A673 (cell line): ENCODE measurements at regions not wholly inside any gene's neighbourhood (a gene's known extent, or its start where the extent isn't known, plus 50 kb on each side); places are given as distances from the start of the nearest gene placed in this dataset.

Experiments used
- EZH2 ChIP-seq: fragments of 200-600 bp; sonication (generic); IDR thresholded peaks from 2 replicates; pipeline ENCODE4 v1.6.1; 2017; ENCODE audit warnings: borderline replicate concordance, low read depth, mild to moderate bottlenecking, mixed read lengths, antibody characterized with exemption, low read length; ENCODE audit not compliant: poor library complexity, severe bottlenecking
- TF ChIP-seq, protein P1 (sequence below): fragments of 300-800, 200-600 bp; sonication (generic); conservative IDR thresholded peaks from 2 replicates; pipeline ENCODE4 v1.5.1; 2017; ENCODE audit warnings: low read depth, mild to moderate bottlenecking, antibody characterized with exemption, low read length, moderate library complexity, mixed read lengths

DNA sequence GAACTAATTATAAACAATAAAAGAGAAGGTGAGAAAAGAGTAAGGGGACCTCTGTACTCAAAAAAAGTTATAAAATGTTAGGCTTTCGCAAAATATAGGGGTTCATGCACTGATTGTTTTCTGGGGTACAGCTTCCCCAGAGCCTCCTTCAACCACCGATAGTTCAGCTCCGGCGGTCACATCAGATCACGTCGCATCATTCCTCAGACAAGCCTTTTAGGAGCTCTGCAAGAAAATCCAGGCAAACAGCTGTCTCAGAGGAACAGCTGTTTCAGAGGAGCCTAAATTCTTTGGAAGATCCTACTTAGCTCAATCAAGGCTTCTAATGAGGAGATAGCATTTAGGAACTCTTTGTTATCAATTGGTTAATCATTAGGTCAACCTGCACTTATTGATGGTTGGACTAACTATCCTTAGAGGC lies 78.7 kb downstream of the MYCN start:
- TF ChIP-seq, protein P1, sequence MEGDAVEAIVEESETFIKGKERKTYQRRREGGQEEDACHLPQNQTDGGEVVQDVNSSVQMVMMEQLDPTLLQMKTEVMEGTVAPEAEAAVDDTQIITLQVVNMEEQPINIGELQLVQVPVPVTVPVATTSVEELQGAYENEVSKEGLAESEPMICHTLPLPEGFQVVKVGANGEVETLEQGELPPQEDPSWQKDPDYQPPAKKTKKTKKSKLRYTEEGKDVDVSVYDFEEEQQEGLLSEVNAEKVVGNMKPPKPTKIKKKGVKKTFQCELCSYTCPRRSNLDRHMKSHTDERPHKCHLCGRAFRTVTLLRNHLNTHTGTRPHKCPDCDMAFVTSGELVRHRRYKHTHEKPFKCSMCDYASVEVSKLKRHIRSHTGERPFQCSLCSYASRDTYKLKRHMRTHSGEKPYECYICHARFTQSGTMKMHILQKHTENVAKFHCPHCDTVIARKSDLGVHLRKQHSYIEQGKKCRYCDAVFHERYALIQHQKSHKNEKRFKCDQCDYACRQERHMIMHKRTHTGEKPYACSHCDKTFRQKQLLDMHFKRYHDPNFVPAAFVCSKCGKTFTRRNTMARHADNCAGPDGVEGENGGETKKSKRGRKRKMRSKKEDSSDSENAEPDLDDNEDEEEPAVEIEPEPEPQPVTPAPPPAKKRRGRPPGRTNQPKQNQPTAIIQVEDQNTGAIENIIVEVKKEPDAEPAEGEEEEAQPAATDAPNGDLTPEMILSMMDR, result no peak
- TF ChIP-seq EZH2, result no peak
